Activated CD4-positive, alpha-beta memory T cell treated with anti-CD3 and anti-CD28 coated beads, Interleukin-2, amount 10 ng/mL, durations not matched to agents 7 days and 5 days (primary cell): ENCODE measurements at regions not wholly inside any gene's neighbourhood (a gene's known extent, or its start where the extent isn't known, plus 50 kb on each side); places are given as distances from the start of the nearest gene placed in this dataset.

Source experiments
- CTCF ChIA-PET: fragments of 350-600 bp; sonication (Branson Sonifier 250); formaldehyde crosslinking; loops from one replicate; lab custom pipeline; 2021; ENCODE audit warnings: antibody characterized with exemption, inconsistent platforms; lab: Charles Lee
- POLR2A ChIA-PET: fragments of 350-600 bp; sonication (Branson Sonifier 250); formaldehyde crosslinking; loops from one replicate; lab custom pipeline; 2021; ENCODE audit warnings: antibody characterized with exemption; lab: Charles Lee
- DNase-seq: peaks from one replicate; pipeline ENCODE4 v3.0.0-alpha.2; 2020
- H3K27ac Mint-ChIP-seq: one replicate; pipeline ENCODE4 v1.8.0; 2021; ENCODE audit warnings: mild to moderate bottlenecking, mixed read lengths
- H3K27me3 Mint-ChIP-seq: one replicate; pipeline ENCODE4 v1.8.0; 2021; ENCODE audit warnings: mixed read lengths
- H3K36me3 Mint-ChIP-seq: one replicate; pipeline ENCODE4 v1.8.0; 2021; ENCODE audit warnings: low read depth, mixed read lengths
- H3K4me1 Mint-ChIP-seq: one replicate; pipeline ENCODE4 v1.8.0; 2021; ENCODE audit warnings: mixed read lengths
- H3K4me3 Mint-ChIP-seq: one replicate; pipeline ENCODE4 v1.8.0; 2021; ENCODE audit warnings: mild to moderate bottlenecking, mixed read lengths
- H3K9me3 Mint-ChIP-seq: one replicate; pipeline ENCODE4 v1.8.0; 2021; ENCODE audit warnings: mixed read lengths

DNA sequence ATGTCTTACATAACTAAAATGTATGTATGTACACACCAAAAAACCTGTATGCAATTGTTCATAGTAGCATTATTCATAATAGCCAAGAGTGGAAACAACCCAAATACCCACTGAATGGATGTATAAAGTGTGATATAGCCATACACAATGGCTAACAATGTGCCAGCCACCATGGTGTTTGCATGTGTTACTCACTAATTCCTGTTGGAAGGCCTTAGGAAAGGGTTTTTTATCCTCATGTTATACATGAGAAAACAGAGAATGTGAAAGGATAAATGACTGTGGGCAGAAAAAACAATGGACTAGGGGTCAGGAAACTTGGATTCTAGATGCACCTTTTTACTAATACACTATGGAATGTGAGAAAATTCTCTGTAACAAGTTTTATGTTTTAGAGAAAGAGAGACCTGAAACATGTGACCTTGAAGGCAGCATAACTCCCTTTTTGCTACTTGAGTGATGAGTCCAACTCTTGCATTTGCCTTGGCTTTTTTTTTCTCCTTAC lies 55.7 kb downstream of the TIGD2 start:
- Mint-ChIP-seq H3K27me3 (peaks cover 10% of the 10 kb centered on the region), H3K4me1 (no peaks in the 10 kb centered on the region), H3K9me3 (no peaks in the 10 kb centered on the region), H3K27ac (no peak overlapping the region), H3K4me3 (no peak overlapping the region), H3K36me3 (no peaks in the 10 kb centered on the region)
- CTCF ChIA-PET: no interaction called here
- POLR2A ChIA-PET: no interaction called here
- no peak for DNase-seq

DNA sequence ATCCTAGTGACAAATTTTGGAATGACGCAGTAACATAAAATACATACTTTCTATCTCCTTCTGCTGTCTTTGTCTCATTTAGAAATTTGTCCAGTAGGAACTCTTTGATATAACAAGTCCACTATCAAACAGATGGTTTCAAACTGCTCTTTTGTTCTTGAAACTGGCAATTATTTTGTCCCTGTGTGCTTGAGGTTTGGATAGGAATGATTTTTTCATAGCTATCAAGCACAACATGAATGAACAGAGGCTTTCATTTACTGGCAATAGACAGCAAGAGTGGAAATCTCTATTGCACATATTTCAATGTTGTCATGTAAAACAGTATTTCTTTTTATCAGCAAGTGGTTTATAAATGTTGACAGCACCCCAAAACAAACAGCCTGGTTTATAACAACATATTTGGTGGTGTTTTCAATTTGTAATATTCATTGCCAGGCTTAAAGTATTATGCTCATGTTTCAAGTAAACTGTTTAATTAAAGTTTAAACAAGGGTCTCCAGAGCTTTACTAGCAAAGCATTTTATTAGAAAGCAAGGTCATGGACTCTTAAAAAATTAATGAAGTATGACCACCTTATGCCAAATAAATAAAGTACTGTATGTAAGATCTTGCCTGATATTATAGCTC lies 60.0 kb downstream of the TIGD2 start:
- Mint-ChIP-seq H3K9me3 (no peaks in the 10 kb centered on the region), H3K27me3 (peaks cover 13% of the 10 kb centered on the region), H3K4me3 (no peak overlapping the region), H3K4me1 (no peaks in the 10 kb centered on the region), H3K27ac (no peak overlapping the region), H3K36me3 (no peaks in the 10 kb centered on the region)
- ChIA-PET POLR2A (no interaction called here), CTCF (no interaction called here)
- DNase-seq: no peak

DNA sequence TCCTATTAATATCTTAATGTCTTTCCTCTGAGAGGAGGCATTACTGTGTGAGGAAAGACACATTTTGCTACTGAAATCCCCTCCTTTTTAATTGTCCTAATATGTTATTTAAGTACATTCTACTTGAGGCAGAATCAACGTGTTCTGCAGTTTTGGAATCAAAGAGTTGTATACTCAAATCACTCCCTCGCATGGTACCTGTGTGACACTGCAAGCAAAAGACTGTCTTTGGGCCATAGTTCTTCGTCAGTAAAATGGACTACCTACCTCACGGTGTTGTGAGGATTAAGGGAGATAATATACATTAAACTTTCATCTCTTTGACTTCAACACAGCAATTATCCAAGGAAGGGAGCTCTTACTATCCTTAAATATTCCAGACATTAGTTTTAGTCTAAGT lies 61.5 kb downstream of the TIGD2 start:
- DNase-seq: no peak
- Mint-ChIP-seq H3K36me3 (no peaks in the 10 kb centered on the region), H3K4me3 (no peak overlapping the region), H3K4me1 (no peaks in the 10 kb centered on the region), H3K9me3 (no peaks in the 10 kb centered on the region), H3K27ac (no peak overlapping the region), H3K27me3 (peaks cover 8% of the 10 kb centered on the region)
- ChIA-PET CTCF (interaction anchor here (1.6 kb wide), 1 partner anchor 9 kb away, joined by 3 read pairs; no protein-coding TSS in a partner anchor), POLR2A (no interaction called here)

DNA sequence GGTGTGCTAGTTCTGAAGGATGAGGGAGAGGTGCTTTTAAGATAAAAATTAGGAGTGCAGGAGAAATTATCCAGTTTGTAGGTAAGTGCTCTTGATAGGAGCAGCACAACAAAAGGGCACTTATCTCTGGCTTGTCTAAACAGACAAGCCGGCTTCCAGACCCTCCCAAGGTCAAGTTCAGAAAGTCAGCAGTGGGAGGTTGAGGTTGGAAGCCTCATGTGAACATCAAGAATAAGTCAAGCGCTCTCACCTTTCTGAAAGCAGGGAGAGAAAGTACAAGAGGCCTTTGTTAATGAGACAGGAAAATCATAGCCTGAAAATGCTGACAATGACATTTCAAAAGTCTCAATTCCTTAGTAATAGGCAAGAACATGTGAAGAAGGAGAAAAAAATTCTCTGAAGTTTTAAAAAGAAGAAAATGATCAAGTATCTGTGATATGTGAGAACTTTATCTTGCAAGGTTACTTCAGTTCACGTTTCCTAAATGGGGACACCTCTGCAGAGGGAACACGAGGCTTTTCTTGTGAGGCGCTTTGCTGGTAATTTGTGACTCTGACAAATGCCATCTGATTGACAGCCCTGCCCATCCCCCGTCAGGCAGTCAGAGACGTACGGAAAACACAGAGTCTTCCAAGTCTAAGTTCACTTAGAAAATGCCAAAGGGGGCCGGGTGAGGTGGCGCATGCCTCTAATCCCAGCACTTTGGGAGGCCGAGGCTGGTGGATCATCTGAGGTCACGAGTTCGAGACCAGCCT lies 62.2 kb downstream of the TIGD2 start:
- no peak for DNase-seq
- Mint-ChIP-seq H3K4me3 (no peak overlapping the region), H3K9me3 (no peaks in the 10 kb centered on the region), H3K27me3 (peaks cover 8% of the 10 kb centered on the region), H3K36me3 (no peaks in the 10 kb centered on the region), H3K27ac (no peak overlapping the region), H3K4me1 (no peaks in the 10 kb centered on the region)
- POLR2A ChIA-PET: no interaction called here
- CTCF ChIA-PET: interaction anchor here (1.6 kb wide), 1 partner anchor 10 kb away, joined by 3 read pairs; no protein-coding TSS in a partner anchor

DNA sequence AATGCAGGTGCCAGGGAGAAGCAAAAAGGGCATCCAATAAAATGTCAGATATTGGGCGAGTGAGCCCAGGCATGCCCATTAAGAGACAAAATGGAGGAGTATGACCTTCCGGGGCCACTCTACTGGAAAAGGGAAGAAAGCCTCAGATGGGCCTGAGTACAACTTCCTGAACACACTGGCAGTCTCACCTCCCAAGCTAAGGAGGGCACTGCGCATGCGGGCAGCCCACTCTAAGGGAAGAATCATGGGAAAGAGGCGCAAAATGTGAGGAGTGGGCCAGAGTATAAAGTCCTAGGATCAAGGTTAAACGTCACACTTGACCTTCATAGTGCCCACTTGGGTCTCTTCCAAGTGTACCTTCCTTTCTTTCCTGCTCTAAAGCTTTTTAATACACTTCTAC lies 63.5 kb downstream of the TIGD2 start:
- no peak for DNase-seq
- Mint-ChIP-seq H3K27me3 (peaks cover 8% of the 10 kb centered on the region), H3K9me3 (no peaks in the 10 kb centered on the region), H3K4me3 (no peak overlapping the region), H3K36me3 (no peaks in the 10 kb centered on the region), H3K4me1 (no peaks in the 10 kb centered on the region), H3K27ac (no peak overlapping the region)
- ChIA-PET CTCF (no interaction called here), POLR2A (no interaction called here)

DNA sequence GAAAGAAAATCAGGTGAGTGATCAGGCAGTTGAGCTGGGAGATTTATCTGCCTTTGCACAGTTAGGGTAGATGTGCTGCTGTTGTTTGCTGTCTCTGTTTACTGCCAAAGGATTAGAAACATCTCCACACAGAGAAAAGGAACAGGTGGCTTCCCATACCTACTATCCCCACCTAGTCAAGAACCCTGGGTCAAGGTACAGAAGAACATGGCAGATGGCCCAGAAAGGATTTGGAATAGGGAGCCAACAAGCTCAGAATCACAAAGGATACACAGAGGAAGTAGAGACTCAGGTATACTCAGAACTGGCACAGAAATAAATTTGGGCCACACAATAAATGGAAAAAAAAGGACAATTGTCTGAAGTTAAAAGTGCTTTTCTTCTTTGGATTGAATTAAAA lies 64.3 kb downstream of the TIGD2 start:
- Mint-ChIP-seq H3K27ac (no peak overlapping the region), H3K27me3 (peaks cover 8% of the 10 kb centered on the region), H3K4me1 (no peaks in the 10 kb centered on the region), H3K9me3 (no peaks in the 10 kb centered on the region), H3K36me3 (no peaks in the 10 kb centered on the region), H3K4me3 (no peak overlapping the region)
- ChIA-PET CTCF (interaction anchor here (1.8 kb wide), 1 partner anchor 259 kb away, joined by 4 read pairs; no protein-coding TSS in a partner anchor), POLR2A (no interaction called here)
- DNase-seq: no peak

DNA sequence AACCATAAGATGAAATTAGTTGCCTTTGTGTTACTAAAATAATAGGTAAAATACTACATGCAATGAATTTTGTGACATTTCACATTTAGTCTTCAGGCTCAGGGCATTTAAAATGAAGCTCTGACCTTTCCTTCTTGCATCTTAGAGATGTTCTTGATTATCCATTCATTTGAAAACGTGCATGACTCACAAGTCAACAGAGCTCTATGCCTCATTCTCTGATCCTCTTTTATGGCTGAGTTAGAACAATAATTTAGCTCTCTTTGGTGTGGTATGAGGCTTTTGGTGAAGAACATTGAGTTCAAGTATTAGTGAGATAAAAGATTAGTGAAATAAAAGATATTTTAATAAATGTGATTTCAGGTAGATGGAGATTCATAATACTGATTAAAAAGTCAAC lies 66.5 kb downstream of the TIGD2 start:
- no peak overlapping the region for H3K27ac Mint-ChIP-seq
- ChIA-PET POLR2A (no interaction called here), CTCF (no interaction called here)
- H3K27me3 Mint-ChIP-seq: peaks cover 7% of the 10 kb centered on the region
- H3K36me3 Mint-ChIP-seq: no peaks in the 10 kb centered on the region
- no peak overlapping the region for H3K4me3 Mint-ChIP-seq
- H3K4me1 Mint-ChIP-seq: no peaks in the 10 kb centered on the region
- no peak for DNase-seq
- H3K9me3 Mint-ChIP-seq: no peaks in the 10 kb centered on the region

DNA sequence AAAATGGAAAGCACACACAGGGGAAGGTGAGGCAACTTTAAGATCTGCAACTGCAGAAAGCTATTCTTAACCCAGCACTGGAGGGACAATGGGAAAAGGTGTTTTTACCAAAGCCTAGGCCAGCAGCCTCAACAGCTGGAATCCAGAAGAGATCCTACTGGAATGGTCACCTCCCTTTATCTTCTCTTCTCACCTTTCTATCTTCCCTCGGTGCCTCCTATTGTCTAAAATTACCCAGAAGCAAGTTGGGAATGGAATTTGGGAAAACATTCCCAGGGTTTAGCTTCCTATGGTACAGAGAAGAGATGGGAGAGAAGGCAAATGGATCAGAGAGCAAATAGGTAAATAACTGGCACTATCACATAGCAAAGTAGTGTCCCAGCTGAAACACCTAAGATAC lies 73.1 kb downstream of the TIGD2 start:
- no peak overlapping the region for H3K27ac Mint-ChIP-seq
- CTCF ChIA-PET: interaction anchor here (0.6 kb wide), 1 partner anchor 25 kb away, joined by 3 read pairs; no protein-coding TSS in a partner anchor
- DNase-seq: no peak
- H3K9me3 Mint-ChIP-seq: no peaks in the 10 kb centered on the region
- POLR2A ChIA-PET: no interaction called here
- no peaks in the 10 kb centered on the region for H3K36me3 Mint-ChIP-seq
- H3K4me1 Mint-ChIP-seq: no peaks in the 10 kb centered on the region
- H3K27me3 Mint-ChIP-seq: peaks cover 26% of the 10 kb centered on the region
- no peak overlapping the region for H3K4me3 Mint-ChIP-seq
